IMR-90 (cell line): ENCODE measurements at regions not wholly inside any gene's neighbourhood (a gene's known extent, or its start where the extent isn't known, plus 50 kb on each side); places are given as distances from the start of the nearest gene placed in this dataset.

Source experiments
- ATAC-seq: fragments of 200-7000 bp; cut with Tn5 transposase; 2 replicates; pipeline ENCODE4 v1.9.1; 2020; ENCODE audit warnings: low read depth, mild to moderate bottlenecking, moderate library complexity
- BruUV-seq: library from RNA; stranded (reverse); fragments of 400-500 nt; replicated peaks from 2 replicates; lab custom pipeline; 2021; lab: Mats Ljungman, UMichigan
- CTCF ChIA-PET: fragments of 300-600 bp; formaldehyde crosslinking; extraction: SDS; loops from one replicate; lab custom pipeline; 2021; ENCODE audit warnings: antibody characterized with exemption; lab: Yijun Ruan, JAX
- POLR2A ChIA-PET: fragments of 300-600 bp; sonication (Branson Sonifier 250); formaldehyde crosslinking; loops from one replicate; lab custom pipeline; 2022; ENCODE audit warnings: antibody characterized with exemption; ENCODE audit not compliant: unreplicated experiment; lab: Charles Lee
- DNase-seq: peaks from one replicate; pipeline ENCODE4 v3.0.0; 2013
- H2AFZ ChIP-seq: replicated peaks from 2 replicates; pipeline ENCODE3; 2013; ENCODE audit warnings: low read length, mild to moderate bottlenecking; ENCODE audit not compliant: poor library complexity
- H2AK5ac ChIP-seq: 2 replicates; pipeline ENCODE4 v1.6.1; 2013; ENCODE audit warnings: low read depth, low read length, inconsistent platforms
- H2AK9ac ChIP-seq: replicated peaks from 2 replicates; pipeline ENCODE3; 2013; ENCODE audit warnings: mild to moderate bottlenecking, low read depth, low read length, moderate library complexity; ENCODE audit not compliant: poor library complexity
- H2BK120ac ChIP-seq: 2 replicates; pipeline ENCODE4 v1.6.1; 2013; ENCODE audit warnings: low read depth, low read length, inconsistent platforms
- H2BK15ac ChIP-seq: 3 replicates; pipeline ENCODE4 v1.6.1; 2013; ENCODE audit warnings: low read depth, low read length, inconsistent platforms
- H2BK20ac ChIP-seq: 2 replicates; pipeline ENCODE4 v1.6.1; 2013; ENCODE audit warnings: low read depth, mild to moderate bottlenecking, inconsistent platforms, low read length, moderate library complexity
- H2BK5ac ChIP-seq: 2 replicates; pipeline ENCODE4 v1.6.1; 2013; ENCODE audit warnings: mild to moderate bottlenecking, low read depth, low read length, inconsistent platforms; ENCODE audit not compliant: poor library complexity, severe bottlenecking
- H3K14ac ChIP-seq: replicated peaks from 2 replicates; pipeline ENCODE4 v1.6.1; 2013; ENCODE audit warnings: low read depth, low read length, inconsistent platforms
- H3K18ac ChIP-seq: 2 replicates; pipeline ENCODE4 v1.6.1; 2013; ENCODE audit warnings: low read depth, low read length, control low read depth
- H3K23ac ChIP-seq: 2 replicates; pipeline ENCODE4 v1.6.1; 2013; ENCODE audit warnings: low read depth, low read length, inconsistent platforms
- H3K27ac ChIP-seq: 2 replicates; pipeline ENCODE4 v1.5.1; 2013; ENCODE audit warnings: mild to moderate bottlenecking, control low read depth, low read length; ENCODE audit not compliant: insufficient read depth
- H3K27me3 ChIP-seq: 2 replicates; pipeline ENCODE4 v1.6.1; 2013; ENCODE audit warnings: low read length; ENCODE audit not compliant: control insufficient read depth, insufficient read depth
- H3K36me3 ChIP-seq: 2 replicates; pipeline ENCODE4 v1.6.1; 2013; ENCODE audit warnings: low read length, mixed read lengths; ENCODE audit not compliant: control insufficient read depth, insufficient read depth
- H3K4ac ChIP-seq: 2 replicates; pipeline ENCODE4 v1.6.1; 2013; ENCODE audit warnings: low read depth, low read length, inconsistent platforms
- H3K4me1 ChIP-seq: 2 replicates; pipeline ENCODE4 v1.6.1; 2013; ENCODE audit warnings: low read length, mixed read lengths; ENCODE audit not compliant: control insufficient read depth, insufficient read depth
- H3K4me2 ChIP-seq: 2 replicates; pipeline ENCODE4 v1.6.1; 2013; ENCODE audit warnings: low read depth, mild to moderate bottlenecking, control low read depth, low read length, moderate library complexity
- H3K4me3 ChIP-seq: 2 replicates; pipeline ENCODE4 v1.5.1; 2013; ENCODE audit warnings: low read depth, mild to moderate bottlenecking, control low read depth, low read length, moderate library complexity; ENCODE audit not compliant: insufficient read depth
- H3K56ac ChIP-seq: 2 replicates; pipeline ENCODE4 v1.6.1; 2013; ENCODE audit warnings: low read length, inconsistent platforms; ENCODE audit not compliant: insufficient read depth; ENCODE audit errors: extremely low read depth
- H3K79me1 ChIP-seq, 2 experiments: 2 replicates each; pipeline ENCODE4 v1.6.1; 2013; ENCODE audit warnings: low read length in 2 of 2, inconsistent platforms in 1 of 2, low read depth in 1 of 2
- H3K9ac ChIP-seq: 2 replicates; pipeline ENCODE4 v1.6.1; 2013; ENCODE audit warnings: low read depth, low read length, control low read depth
- H3K9me1 ChIP-seq: 2 replicates; pipeline ENCODE4 v1.6.1; 2013; ENCODE audit warnings: low read length, inconsistent platforms; ENCODE audit not compliant: insufficient read depth
- H3K9me3 ChIP-seq: 2 replicates; pipeline ENCODE4 v1.6.1; 2013; ENCODE audit warnings: low read length; ENCODE audit not compliant: control insufficient read depth, insufficient read depth
- H4K20me1 ChIP-seq: 2 replicates; pipeline ENCODE4 v1.6.1; 2013; ENCODE audit warnings: low read length, inconsistent platforms; ENCODE audit not compliant: insufficient read depth
- H4K5ac ChIP-seq: 2 replicates; pipeline ENCODE4 v1.6.1; 2013; ENCODE audit warnings: mild to moderate bottlenecking, low read depth, low read length, control low read depth
- H4K8ac ChIP-seq, 2 experiments: 2 replicates each; pipeline ENCODE4 v1.6.1; 2013; ENCODE audit warnings: low read depth in 2 of 2, low read length in 2 of 2, control low read depth in 1 of 2, inconsistent platforms in 1 of 2
- H4K91ac ChIP-seq: 2 replicates; pipeline ENCODE4 v1.6.1; 2013; ENCODE audit warnings: low read depth, low read length, inconsistent platforms; ENCODE audit not compliant: insufficient read depth
- CEBPB ChIP-seq: IDR thresholded peaks from 2 replicates; pipeline ENCODE4 v1.6.1; 2012; ENCODE audit warnings: low read depth, low read length, improper control_type of control experiment
- CHD1 ChIP-seq: IDR thresholded peaks from 2 replicates; pipeline ENCODE4 v1.6.1; 2012; ENCODE audit warnings: low read depth, low read length, improper control_type of control experiment
- CTCF ChIP-seq: conservative IDR thresholded peaks from 2 replicates; pipeline ENCODE4 v1.5.1; 2012; ENCODE audit warnings: mild to moderate bottlenecking, low read depth, low read length, improper control_type of control experiment
- FOS ChIP-seq: fragments of 150-350 bp; IDR thresholded peaks from 2 replicates; pipeline ENCODE4 v1.6.1; 2016; ENCODE audit warnings: low read depth, low read length
- MAZ ChIP-seq: IDR thresholded peaks from 2 replicates; pipeline ENCODE4 v1.6.1; 2012; ENCODE audit warnings: low read depth, mild to moderate bottlenecking, low read length, improper control_type of control experiment, moderate library complexity, borderline replicate concordance
- NFE2L2 ChIP-seq: fragments of 150-350 bp; IDR thresholded peaks from 2 replicates; pipeline ENCODE4 v1.6.1; 2016; ENCODE audit warnings: low read depth, mild to moderate bottlenecking, low read length
- RAD21 ChIP-seq: IDR thresholded peaks from 2 replicates; pipeline ENCODE4 v1.6.1; 2012; ENCODE audit warnings: low read length, improper control_type of control experiment
- RCOR1 ChIP-seq: IDR thresholded peaks from 2 replicates; pipeline ENCODE4 v1.6.1; 2012; ENCODE audit warnings: mild to moderate bottlenecking, low read length, improper control_type of control experiment; ENCODE audit not compliant: insufficient replicate concordance
- SMC3 ChIP-seq: fragments of 150-350 bp; IDR thresholded peaks from 2 replicates; pipeline ENCODE4 v1.6.1; 2016; ENCODE audit warnings: low read depth, mild to moderate bottlenecking, antibody characterized with exemption, low read length, moderate library complexity
- USF2 ChIP-seq: fragments of 150-350 bp; IDR thresholded peaks from 2 replicates; pipeline ENCODE4 v1.6.1; 2017; ENCODE audit warnings: mild to moderate bottlenecking, antibody characterized with exemption, low read length, low read depth
- WGBS, 2 experiments: methylation state at CpG; one replicate each; pipeline versions ENCODE4 v1.1.5 to v1.1.7; 2013; ENCODE audit warnings: missing lambda C conversion rate in 2 of 2; ENCODE audit not compliant: insufficient read length in 1 of 2; ENCODE audit errors: extremely low coverage in 2 of 2; 5-methylcytosine and 5-hydroxymethylcytosine counted together
- dilution Hi-C: fragments of 300-500 bp; cut with HindIII; formaldehyde crosslinking; loops from one replicate; pipeline ENCODE4 v1.14.3; 2018; ENCODE audit warnings: low sequenced_read_pairs; ENCODE audit not compliant: unreplicated experiment
- in situ Hi-C: fragments of 300-500 bp; cut with MboI; formaldehyde crosslinking; loops from 3 replicates; pipeline ENCODE4 v1.14.3; 2019; ENCODE audit warnings: low sequenced_read_pairs, inconsistent platforms, mixed read lengths
- intact Hi-C: fragments of 100-400 bp; cut with micrococcal nuclease; formaldehyde crosslinking; loops from 2 replicates; pipeline ENCODE4 v1.10.0; 2022

- no peak overlapping the region for H3K9ac ChIP-seq
- H3K36me3 ChIP-seq = no peaks in the 10 kb centered on the region
- TF ChIP-seq FOS (no peak), NFE2L2 (no peak), RCOR1 (no peak), CEBPB (no peak), SMC3 (no peak), USF2 (no peak), CTCF (no peak), RAD21 (no peak), MAZ (no peak), CHD1 (no peak)
- no peak for ATAC-seq
- H4K8ac ChIP-seq = no peak overlapping the region
- ChIA-PET CTCF (no interaction called here), POLR2A (no interaction called here)
- peaks cover 2% of the 10 kb centered on the region; the same call in 1 of the 2 replicates for H3K27me3 ChIP-seq
- H2BK5ac ChIP-seq = no peak overlapping the region
- no peak overlapping the region for H2BK15ac ChIP-seq
- no peak overlapping the region for H4K5ac ChIP-seq
- H2BK120ac ChIP-seq = no peak overlapping the region
- H2AK9ac ChIP-seq = no peak overlapping the region
- no CpG with 5 or more reads among the region's 4 CpGs for WGBS, 2 experiments
- H3K4me3 ChIP-seq = no peak overlapping the region
- H3K9me3 ChIP-seq = peaks cover 2% of the 10 kb centered on the region; the same call in 1 of the 2 replicates
- H2AFZ ChIP-seq = no peak overlapping the region
- no peak overlapping the region for H2BK20ac ChIP-seq
- no peaks in the 10 kb centered on the region for H3K9me1 ChIP-seq
- H3K79me1 ChIP-seq = no peaks in the 10 kb centered on the region
- H2AK5ac ChIP-seq = no peak overlapping the region
- dilution Hi-C loops (no loop called here), in situ Hi-C loops (no loop called here), intact Hi-C loops (no loop called here)
- no TSS peak for BruUV-seq
- H3K27ac ChIP-seq = no peak overlapping the region
- no peak overlapping the region for H3K4me2 ChIP-seq
- no peak overlapping the region for H3K14ac ChIP-seq
- no peak overlapping the region for H3K23ac ChIP-seq
- no peaks in the 10 kb centered on the region for H4K20me1 ChIP-seq
- no peak for DNase-seq
- no peak overlapping the region for H3K18ac ChIP-seq
- no peak overlapping the region for H4K91ac ChIP-seq
- H3K4me1 ChIP-seq = no peaks in the 10 kb centered on the region
- H3K4ac ChIP-seq = no peak overlapping the region
- H3K56ac ChIP-seq = no peak overlapping the region
These were observed 567.9 kb upstream of the CADM1 start for GRCh38 chr11:116072133-116072532.
